ENCODE measurements at regions not wholly inside any gene's neighbourhood (a gene's known extent, or its start where the extent isn't known, plus 50 kb on each side); places are given as distances from the start of the nearest gene placed in this dataset.

- TF ChIP-seq, protein P1, sequence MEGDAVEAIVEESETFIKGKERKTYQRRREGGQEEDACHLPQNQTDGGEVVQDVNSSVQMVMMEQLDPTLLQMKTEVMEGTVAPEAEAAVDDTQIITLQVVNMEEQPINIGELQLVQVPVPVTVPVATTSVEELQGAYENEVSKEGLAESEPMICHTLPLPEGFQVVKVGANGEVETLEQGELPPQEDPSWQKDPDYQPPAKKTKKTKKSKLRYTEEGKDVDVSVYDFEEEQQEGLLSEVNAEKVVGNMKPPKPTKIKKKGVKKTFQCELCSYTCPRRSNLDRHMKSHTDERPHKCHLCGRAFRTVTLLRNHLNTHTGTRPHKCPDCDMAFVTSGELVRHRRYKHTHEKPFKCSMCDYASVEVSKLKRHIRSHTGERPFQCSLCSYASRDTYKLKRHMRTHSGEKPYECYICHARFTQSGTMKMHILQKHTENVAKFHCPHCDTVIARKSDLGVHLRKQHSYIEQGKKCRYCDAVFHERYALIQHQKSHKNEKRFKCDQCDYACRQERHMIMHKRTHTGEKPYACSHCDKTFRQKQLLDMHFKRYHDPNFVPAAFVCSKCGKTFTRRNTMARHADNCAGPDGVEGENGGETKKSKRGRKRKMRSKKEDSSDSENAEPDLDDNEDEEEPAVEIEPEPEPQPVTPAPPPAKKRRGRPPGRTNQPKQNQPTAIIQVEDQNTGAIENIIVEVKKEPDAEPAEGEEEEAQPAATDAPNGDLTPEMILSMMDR (IDR thresholded peaks at IDR 0.05; ENCODE audit: insufficient read depth, low read length, poor library complexity, severe bottlenecking): no peak
- TF ChIP-seq EZH2phosphoT487 (conservative IDR thresholded peaks at IDR 0.05; ENCODE audit: low read length): no peak
Observed at GRCh38 chr2:56613254-56613653, 429.5 kb downstream of the CCDC85A start.

Measured in SU-DHL-6 (cell line).